Left lung (tissue), 4 donors: ENCODE measurements at regions not wholly inside any gene's neighbourhood (a gene's known extent, or its start where the extent isn't known, plus 50 kb on each side); places are given as distances from the start of the nearest gene placed in this dataset.

Experiments
- ATAC-seq: fragments of 200-7000 bp; cut with Tn5 transposase; one replicate; pipeline ENCODE4 v1.9.1; 2020; ENCODE audit warnings: moderate library complexity
- DNase-seq, 4 donors: peaks; one replicate each; pipeline ENCODE4 v3.0.0-alpha.2; 2013 to 2020
- H3K27ac ChIP-seq, 2 donors: fragments of 200-600 bp; sonication (generic) in 1 of 2; one replicate each; pipeline versions ENCODE4 v1.5.0 to v1.8.0; 2020 to 2021
- H3K27me3 ChIP-seq, 2 donors: fragments of 200-600 bp; sonication (generic) in 1 of 2; one replicate each; pipeline versions ENCODE4 v1.5.0 to v1.8.0; 2020 to 2021
- H3K36me3 ChIP-seq, 2 donors: fragments of 200-600 bp; sonication (generic) in 1 of 2; one replicate each; pipeline versions ENCODE4 v1.5.0 to v1.8.0; 2020 to 2021
- H3K4me1 ChIP-seq, 2 donors: fragments of 200-600 bp; one replicate each; pipeline ENCODE4 v1.8.0; 2021
- H3K4me3 ChIP-seq, 2 donors: fragments of 200-600 bp; sonication (generic) in 1 of 2; one replicate each; pipeline versions ENCODE4 v1.5.0 to v1.8.0; 2020 to 2021; ENCODE audit warnings: mild to moderate bottlenecking in 1 of 2
- H3K9me3 ChIP-seq, 2 donors: fragments of 200-600 bp; sonication (generic) in 1 of 2; one replicate each; pipeline versions ENCODE4 v1.5.0 to v1.8.0; 2020 to 2021
- CTCF ChIP-seq, 2 donors: fragments of 200-600 bp; sonication (generic) in 1 of 2; IDR thresholded peaks; one replicate each; pipeline versions ENCODE4 v1.5.0 to v1.8.0; 2021; ENCODE audit warnings: antibody characterized with exemption in 2 of 2
- intact Hi-C, 2 donors: fragments of 100-400 bp; cut with DNase I; formaldehyde crosslinking; loops; one replicate each; pipeline versions ENCODE4 v1.11.2 to v1.14.2; 2022
- donor health status: DM: no; HTN: yes; CAD: no.
- donor health status: DM: no; HTN: no; CAD: no.

GRCh38 chr2:222037211-222037610 is 261.6 kb downstream of the PAX3 start:
- H3K27me3 ChIP-seq, result no peaks in the 10 kb centered on the region
- H3K4me3 ChIP-seq, result no peak overlapping the region
- H3K27ac ChIP-seq, result no peak overlapping the region
- DNase-seq, result no peak
- no peaks in the 10 kb centered on the region for H3K4me1 ChIP-seq
- H3K9me3 ChIP-seq, result no peaks in the 10 kb centered on the region
- no peak for TF ChIP-seq CTCF (IDR thresholded peaks at IDR 0.05)
- no peaks in the 10 kb centered on the region for H3K36me3 ChIP-seq
- intact Hi-C loops, result no loop called here
- no peak for ATAC-seq

GRCh38 chr2:222034058-222034457 is 264.7 kb downstream of the PAX3 start:
- H3K4me3 ChIP-seq, result no peak overlapping the region
- peak overlapping the region; percentile 0 to 18 for H3K27ac ChIP-seq
- H3K36me3 ChIP-seq, result no peaks in the 10 kb centered on the region
- no peak for TF ChIP-seq CTCF (IDR thresholded peaks at IDR 0.05)
- H3K27me3 ChIP-seq, result no peaks in the 10 kb centered on the region
- ATAC-seq (peak; percentile 95), DNase-seq (peak in 2 of 4 donors; percentile 39 to 65)
- no peaks in the 10 kb centered on the region for H3K4me1 ChIP-seq
- H3K9me3 ChIP-seq, result no peaks in the 10 kb centered on the region
- intact Hi-C loops, result no loop called here

- Histone ChIP-seq H3K27ac (peak overlapping the region; percentile 0 to 35), H3K36me3 (no peaks in the 10 kb centered on the region), H3K4me1 (no peaks in the 10 kb centered on the region), H3K4me3 (no peak overlapping the region), H3K27me3 (no peaks in the 10 kb centered on the region), H3K9me3 (no peaks in the 10 kb centered on the region)
- TF ChIP-seq CTCF (IDR thresholded peaks at IDR 0.05), result no peak
- ATAC-seq, result peak; percentile 60
- intact Hi-C loops, result no loop called here
- DNase-seq, result no peak
Measured at GRCh38 chr2:222033541-222033940, 265.3 kb downstream of the PAX3 start.

GRCh38 chr2:222025881-222026271 is 272.9 kb downstream of the PAX3 start:
- H3K27ac ChIP-seq, result no peak overlapping the region
- intact Hi-C loops, result no loop called here

More at GRCh38 chr2:222025881-222026271, 272.9 kb downstream of the PAX3 start:
- no peaks in the 10 kb centered on the region for H3K4me1 ChIP-seq
- H3K36me3 ChIP-seq, result no peaks in the 10 kb centered on the region
- ATAC-seq (no peak), DNase-seq (no peak)
- no peak overlapping the region for H3K4me3 ChIP-seq
- TF ChIP-seq CTCF (IDR thresholded peaks at IDR 0.05), result no peak
- no peaks in the 10 kb centered on the region for H3K9me3 ChIP-seq
- H3K27me3 ChIP-seq, result peaks cover 0 to 10% of the 10 kb centered on the region in 2 donors
